HG03565 (cell line): ENCODE measurements at regions not wholly inside any gene's neighbourhood (a gene's known extent, or its start where the extent isn't known, plus 50 kb on each side); places are given as distances from the start of the nearest gene placed in this dataset.

ENCODE experiments used
- ATAC-seq: cut with Tn5 transposase; IDR thresholded peaks from one replicate; pipeline ENCODE4 v1.9.1; 2021; ENCODE audit warnings: mild to moderate bottlenecking, moderate library complexity; ENCODE audit not compliant: unreplicated experiment

DNA sequence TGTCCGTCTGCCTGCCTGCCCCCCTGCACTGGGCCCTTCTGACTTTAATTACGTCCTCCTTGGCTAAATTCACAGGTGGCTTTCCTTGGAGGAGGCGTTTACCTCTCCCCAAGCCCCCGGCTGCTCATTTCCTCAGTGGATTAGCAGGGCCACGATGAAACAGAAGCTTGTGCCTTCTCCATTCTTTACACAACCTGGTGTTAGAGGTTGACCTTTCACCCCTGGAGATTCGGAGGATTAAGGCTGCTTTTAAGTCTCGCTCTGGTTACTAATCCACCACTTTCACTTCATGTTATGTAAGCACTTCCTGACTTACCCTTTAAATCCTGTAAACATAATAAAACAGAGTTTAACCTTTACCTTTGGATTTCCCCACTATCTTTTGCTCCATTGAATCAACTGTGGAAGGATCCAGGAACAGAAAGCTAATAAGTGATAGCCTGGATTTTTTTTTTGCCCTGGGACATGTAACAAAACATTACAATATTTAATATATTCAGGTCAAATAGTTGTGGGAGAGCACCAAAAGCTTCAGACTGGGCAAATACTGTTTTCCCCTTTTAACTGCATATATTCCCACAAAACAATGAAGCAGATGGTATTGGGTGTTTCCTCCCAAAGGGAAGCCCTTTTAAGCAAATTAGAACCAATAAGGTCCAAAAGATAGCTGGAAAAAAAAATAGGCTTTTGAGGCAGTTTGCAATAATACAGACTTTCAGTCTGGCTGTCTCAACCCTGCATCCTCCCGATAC is 370.2 kb downstream of the EN1 start:
- ATAC-seq: no peak

DNA sequence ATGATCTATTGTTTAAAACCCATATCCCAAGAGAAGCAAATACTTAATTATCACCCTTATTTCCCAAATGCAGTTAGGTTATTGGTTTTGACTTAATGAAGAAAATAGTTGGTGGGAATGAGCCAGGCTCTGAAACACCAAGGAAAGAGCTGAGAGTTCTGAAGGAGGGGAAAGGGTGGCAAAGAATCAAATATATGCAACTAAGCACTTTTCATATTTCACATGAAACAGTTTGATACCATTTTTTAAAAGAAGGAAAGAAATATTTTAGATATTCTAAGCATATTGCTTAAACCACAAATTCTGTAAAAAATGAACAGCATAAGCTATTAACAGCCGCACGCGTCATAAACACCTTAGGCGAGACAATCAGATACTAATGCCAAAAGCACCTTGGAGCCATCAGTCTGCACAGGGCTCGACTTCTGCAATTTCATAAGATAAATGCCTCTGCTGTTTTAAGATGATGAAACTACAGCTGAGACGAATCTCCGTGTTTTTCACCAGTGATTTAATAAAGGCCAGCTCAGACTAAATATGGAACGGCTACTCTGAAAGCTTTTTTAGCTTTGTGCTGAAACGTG is 371.7 kb downstream of the EN1 start:
- no peak for ATAC-seq

DNA sequence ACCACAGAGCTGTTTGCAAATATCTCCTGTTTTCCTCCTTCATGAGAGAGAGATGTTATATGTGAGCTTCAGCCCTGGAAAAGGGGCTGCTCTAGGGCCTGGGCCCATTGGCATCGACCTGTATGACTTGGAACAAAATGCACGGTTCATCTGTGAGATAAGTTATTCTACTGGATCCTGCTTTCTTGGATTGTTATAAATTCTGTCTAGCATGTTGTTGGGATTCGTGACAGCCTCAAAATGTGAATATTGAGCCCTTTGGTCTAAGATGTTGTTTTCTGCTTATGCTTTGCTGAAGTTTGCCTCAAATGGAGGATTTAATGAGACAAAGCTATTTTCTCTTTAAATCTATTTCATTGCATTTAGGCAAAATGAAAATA is 372.9 kb downstream of the EN1 start:
- no peak for ATAC-seq

DNA sequence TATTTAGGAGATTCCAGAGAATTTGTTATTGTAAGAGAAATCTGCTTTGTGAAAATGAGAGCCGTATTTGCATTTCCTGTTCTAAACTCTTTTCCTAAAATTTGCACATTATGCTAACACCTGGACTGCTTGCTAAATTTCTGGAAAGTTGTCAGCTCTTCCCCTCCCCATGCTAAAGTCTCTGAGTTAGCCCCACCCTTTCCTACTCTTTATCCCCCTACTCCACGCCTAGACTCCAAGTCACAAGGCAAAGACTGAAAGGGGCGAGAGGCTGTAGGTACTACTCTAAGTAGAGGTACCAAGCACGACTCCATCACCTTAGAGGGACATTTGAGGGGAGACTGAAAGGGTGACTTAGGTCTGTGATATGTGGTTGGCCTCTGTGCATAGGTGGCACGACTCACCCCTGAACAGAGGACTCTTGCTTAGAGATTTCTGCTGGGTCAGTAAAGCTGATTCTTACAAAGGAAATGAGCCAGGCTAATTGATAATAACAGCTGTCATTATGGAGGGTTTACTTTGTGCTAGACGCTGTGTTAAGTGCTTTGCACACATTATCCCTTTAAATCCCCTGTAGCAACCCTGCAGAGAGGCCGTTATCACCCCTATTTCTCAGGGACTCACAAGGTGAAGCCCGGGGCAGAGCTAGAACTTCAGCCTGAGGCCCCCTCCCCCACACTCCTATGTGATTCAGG is 373.5 kb downstream of the EN1 start:
- no peak for ATAC-seq

DNA sequence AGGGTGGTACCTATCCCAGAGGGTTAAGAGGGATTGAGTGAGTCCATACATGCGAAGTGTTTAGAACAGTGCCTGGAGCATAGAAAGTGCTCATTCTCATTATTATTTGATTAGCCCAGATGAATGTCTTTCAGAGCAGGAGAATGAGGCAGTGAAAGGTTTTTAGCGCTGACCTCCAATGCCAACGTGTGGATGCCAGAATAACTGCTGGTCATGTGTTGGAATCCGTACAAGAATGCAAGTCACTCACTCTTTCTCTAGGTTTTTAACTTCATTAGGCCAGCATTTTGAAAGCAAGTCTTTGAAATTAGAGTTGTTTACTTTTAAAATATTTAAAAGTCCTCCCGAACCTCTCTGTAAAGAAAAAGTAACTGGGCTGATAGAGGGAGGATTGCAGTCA is 374.2 kb downstream of the EN1 start:
- ATAC-seq: no peak

DNA sequence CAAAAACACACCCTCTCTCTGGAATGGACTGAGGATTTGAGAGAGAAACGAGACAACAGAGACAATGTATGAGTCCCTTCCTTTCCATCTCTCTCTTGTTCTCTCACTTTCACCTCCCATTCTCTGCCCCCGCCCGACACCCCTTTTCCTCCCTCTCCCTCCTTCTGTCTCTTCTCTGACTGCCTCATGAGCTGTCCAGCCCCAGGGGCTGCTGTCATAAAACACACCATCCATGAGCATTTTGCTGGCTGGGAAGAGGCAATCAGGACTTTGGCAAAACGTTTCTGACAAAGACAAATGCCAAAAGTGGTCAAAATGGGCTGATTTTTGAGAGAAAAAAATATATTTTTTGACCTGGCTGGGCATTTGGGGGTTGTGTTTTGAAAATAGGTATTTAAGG is 377.2 kb downstream of the EN1 start:
- no peak for ATAC-seq

DNA sequence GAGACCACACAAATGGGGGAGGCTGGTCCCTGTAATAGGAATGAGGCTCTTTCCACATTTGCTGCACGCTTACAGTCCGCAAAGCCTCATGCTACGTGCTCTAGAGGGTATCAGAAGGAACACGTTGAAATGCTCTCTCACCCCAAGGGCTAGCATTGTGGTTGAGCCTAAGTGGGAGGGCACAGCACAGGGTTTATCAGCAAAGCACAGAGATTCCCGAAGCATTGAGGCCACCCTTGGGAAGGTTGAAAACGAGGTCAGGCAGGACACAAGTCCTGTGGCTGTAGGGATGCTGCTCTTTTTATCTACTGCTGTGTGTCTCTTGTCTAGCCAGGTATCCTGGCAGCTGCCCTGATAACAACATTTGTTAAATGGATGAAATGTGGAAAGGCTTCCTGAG is 378.3 kb downstream of the EN1 start:
- ATAC-seq: no peak

DNA sequence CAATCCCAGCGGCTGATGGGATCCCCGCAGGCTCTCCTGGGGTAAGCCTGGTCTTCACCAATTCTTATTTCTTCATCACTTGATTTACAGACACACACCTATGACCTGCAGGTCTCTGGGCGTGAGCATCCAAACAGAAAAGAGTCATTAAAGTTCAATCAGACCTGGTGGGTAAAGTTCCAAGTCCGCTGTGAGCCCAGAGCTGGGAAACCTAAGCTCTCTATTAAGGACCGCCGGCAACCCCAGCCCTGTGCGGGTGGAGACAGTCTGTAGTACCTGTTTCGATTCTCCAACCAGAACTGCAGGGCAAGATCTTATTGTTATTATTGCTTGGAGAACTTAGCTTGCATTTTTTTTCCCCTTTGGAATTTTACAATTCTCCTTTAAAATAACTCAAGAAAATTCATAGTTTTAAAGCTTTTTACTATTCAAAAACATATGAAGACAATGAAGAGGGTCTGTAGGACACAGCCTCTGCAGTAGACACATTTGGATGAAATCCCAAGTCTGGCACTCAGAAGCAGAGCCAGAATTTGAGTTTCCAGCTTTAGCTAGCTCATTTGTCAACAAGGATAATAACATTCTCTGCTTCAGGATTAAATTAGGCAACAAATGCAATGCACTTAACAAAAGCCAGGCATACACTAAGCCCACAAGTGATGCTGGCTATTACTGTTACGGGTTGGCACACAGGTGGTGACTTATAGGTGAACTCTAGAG is 376.4 kb downstream of the INSIG2 start:
- no peak for ATAC-seq

DNA sequence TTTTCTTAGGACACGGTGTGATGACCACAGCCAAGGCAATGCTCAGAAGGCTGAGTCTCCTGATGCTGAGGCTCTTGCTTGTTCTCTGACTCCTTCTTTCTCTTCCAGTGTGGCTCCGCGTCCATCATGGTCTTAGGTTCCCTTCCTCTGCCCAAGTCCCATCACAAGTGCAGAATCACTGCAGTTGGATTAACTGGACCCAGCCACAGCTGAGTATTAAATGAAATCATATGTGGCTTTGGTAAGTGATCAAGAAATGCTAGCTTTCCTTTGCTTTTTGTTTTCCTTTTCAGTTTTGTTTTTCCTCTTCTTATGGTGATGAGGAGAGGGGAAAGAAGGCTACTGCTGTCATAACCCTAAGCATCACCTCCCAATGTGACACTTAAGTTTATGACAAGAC is 375.8 kb downstream of the INSIG2 start:
- no peak for ATAC-seq

DNA sequence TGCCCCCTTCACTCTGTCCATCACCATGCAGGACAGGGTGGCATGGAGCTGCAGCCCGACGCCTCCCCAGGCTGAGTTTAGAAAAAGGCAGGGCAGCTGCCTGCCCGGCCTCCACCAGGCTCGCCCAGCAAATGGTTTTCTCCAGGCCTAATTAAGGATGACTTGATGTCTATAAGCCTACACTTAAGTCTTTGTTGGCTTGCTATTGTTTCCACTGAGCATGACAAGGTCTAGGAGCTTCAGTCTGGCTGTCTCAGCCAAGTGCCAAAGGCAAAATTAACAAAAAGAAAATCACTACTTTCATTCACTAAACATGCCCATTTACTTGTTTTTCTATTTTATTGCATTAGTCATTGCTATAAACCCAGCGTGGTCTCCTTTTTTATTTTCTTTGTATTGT is 372.2 kb downstream of the INSIG2 start:
- no peak for ATAC-seq

DNA sequence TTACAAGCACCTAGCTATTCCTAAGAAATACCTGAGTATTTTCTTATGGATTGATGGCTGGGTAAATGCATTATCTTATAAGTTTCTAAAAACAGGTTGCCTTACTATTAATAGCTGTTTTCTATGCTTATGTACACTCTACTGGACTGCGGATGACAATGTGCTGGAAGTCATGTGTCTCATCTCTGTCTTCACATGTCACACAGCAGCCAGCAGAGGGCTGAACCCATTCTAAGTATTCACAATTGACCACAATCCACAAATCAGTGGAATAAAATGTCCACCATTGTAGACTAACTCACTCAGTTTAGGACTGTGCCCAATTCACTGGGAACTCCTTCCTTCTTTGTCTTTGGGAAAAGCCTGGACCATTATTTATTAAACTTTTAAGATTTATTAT is 371.2 kb downstream of the INSIG2 start:
- no peak for ATAC-seq

DNA sequence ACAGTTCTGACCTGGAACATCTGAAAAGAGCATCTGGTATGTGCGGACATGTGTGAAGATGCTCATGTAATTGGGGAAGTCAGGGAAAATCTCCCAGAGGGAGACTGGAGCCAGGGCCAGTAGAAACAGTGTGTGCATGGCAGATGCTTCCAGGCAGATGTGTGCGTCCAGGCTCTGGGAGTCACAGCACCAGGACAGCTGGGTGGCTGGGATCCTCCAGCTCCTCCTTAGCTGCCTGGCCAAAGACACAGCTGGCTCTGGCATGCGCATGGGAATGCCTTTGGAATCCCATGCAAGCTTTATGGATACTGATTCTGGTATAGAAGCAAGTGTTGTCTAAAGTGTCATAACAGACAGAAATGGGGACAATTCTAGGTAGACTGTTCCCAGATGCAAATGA is 369.7 kb downstream of the INSIG2 start:
- no peak for ATAC-seq

DNA sequence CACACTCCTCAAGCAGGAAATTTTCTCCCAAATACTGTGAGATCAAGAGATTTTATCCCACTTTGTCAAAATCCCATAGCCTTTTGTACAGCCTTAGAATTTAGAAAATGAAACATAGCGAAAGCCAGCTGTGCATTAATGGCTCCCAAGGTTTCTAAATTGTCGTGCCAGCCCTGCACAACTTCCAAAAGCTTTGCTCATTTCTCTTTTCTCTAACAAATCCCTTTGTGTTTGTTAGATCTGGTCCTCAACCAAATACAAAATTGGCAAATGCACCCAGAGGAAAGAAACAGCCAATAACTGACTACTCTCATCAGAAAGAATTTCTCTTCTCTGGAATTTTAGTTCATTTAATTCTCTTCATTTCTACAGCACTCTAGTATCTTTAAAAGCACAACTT is 361.1 kb downstream of the INSIG2 start:
- ATAC-seq: no peak

DNA sequence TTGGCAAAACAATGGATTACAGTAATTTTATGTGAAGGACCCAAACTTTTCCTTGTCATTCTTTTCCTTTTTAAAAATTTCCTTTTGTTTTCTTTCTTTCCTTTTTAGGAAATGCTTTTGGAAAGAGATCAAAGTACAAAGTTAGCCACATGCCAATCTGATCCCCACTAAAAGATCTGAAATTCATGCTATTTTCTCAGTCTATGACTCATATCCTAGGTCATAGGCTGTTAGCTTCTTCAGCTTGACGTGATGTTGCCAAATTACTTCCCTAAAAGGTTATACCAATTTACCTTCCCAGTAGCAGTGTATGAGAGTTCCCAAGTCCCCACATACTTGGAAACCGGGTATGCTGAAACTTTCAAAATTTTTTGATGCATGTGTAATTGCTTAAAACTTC is 355.3 kb downstream of the INSIG2 start:
- no peak for ATAC-seq

DNA sequence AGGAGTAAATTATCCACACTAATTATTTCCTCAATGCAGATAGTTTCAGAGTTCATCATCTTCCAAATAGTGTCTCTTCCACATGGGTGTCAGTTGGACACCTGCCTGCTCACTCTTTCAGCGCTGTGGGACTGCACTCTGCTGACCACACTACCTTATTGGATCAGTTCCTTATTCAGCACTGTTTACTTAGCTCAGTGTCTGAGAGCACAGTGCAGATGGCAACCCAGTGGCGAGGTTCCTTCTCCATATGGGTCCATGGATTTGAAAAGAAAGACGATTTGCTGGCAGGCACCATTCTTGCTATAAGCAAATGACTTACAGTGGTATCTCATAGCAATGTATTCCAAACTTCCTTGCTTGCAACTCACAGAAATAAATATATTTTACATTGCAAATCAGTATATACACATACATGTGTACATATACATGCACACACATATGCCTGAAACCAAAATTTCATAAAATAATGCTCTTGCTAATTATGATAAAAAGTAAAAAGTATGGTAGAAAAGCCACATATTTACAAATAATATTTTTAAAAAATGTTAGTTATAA is 354.8 kb downstream of the INSIG2 start:
- ATAC-seq: no peak

DNA sequence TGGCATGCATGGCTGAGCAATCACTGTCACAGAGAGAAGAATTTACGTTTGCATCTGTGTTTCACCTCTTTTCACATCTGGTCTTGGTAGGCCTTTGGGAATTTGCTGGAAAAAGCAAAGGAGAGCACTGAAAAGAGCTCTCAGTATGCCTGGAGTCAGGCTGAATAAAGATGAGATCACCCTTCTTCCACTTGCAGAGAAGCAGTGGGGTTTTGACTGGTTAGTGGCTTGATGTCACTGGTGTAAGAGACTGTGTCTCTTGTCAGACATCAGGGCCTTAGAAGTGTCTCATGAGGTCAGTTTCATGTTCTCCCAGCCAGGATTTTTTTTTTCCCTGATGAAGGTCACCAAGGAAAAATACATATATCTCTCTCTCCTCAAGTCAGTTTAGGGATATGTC is 353.8 kb downstream of the INSIG2 start:
- ATAC-seq: no peak

DNA sequence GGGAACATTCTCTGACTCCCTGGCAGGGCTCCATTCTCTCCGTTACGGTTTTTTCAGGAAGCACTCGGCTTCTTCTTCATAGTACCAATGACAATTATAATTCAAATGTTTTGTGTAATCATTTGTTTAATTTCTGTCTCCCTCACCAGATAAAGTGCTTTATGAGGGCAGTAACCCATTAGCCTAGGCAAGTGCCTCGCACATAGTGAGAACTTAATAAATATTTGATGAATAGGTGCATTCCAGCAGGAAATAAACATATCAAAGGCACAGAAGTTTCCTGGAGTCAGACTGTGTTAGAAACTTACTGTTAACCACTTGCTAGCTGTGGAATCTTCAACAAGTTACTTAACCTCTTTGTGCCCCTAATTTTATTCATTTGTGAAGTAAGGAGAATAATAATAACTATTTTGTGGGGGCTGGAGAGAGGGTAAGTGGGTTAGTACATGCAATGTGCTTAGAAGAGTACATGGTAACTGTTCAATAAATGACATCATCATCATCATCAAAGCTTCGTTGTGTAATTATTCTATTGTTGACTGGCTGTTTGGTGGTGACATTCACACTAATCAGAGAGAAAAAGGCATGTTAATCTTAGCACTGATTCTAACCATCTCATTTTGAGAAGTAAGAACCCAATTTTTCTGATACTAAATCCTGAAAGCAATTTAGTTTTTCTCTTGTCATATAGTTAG is 352.3 kb downstream of the INSIG2 start:
- ATAC-seq: no peak

DNA sequence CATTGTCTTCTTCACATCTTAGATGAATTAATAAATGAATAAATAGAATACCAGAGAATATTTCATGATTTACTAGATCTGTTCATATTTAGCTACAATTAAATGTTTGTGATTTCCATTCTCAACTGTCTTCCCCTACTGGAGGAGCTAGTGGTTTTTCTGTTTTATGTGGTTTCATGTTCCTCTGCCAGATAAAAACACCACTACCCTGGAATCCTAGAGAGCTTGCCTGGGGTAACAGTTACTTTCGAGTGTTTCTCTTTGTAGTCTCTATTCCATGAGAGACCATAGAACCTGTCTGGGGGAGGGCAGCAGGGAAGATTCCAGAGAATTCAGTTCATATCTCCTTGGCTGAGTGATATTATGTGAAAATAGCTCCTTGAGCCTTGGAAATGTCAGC is 349.2 kb downstream of the INSIG2 start:
- ATAC-seq: no peak

DNA sequence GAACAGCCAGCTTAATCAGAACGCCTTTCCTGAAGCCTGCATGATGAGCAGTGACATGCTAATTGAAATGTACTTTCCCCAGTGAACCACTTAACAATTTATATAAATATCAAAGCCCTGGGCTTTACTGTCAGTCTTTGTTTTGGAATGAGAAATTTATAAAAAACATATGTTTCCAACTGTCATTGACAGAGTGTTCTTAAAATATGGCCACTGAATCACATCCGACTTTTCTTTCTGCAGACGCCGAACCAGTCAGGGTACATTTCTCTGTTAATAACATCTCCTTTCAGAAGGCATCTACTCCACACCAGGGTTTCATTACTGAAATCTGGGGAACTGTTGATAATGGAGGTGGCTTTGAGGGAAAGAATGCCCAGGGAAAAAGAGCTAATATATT is 343.7 kb downstream of the INSIG2 start:
- ATAC-seq: no peak

DNA sequence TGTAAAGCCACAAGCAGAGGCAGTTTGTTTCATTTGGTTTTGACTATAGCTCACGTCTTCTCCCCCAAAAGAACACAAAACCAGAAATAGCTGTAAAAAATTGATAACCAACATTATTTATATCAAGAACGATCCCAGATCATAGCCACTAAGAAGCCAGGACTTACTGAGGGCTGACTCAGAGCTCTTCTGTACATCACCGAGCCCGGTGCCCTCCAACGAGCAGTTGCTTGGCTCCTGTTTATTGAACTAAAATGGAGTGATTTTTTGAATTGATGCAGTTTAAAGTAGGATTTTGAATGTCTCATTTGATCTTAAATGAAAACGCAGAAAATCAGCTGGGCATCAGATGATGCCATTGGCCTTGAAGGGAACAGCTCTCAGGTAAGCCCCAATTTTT is 343.3 kb downstream of the INSIG2 start:
- no peak for ATAC-seq

DNA sequence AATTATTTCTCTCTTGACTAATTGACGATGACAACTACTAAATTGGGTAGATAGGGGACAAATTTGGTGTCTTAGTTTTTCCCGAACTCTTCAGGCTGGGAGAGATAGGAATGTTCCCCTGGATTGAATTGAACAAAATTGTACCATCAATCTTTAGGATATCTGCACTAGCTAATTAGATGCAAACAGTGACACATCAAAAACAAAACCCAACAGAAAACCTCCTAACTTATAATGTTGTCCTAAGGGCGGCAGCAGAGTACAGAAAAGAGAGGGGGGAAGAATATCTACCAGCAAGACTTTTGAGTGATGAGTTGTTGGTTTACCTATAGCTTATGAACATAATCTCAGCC is 342.9 kb downstream of the INSIG2 start:
- no peak for ATAC-seq
